Spleen (tissue), 7 donors: ENCODE measurements at regions not wholly inside any gene's neighbourhood (a gene's known extent, or its start where the extent isn't known, plus 50 kb on each side); places are given as distances from the start of the nearest gene placed in this dataset.

Source experiments
- POLR2A ChIP-seq, 3 donors: fragments of 450-650 bp; IDR thresholded peaks; one replicate each; pipeline ENCODE4 v1.5.1; 2017; ENCODE audit warnings: antibody characterized with exemption in 3 of 3, mild to moderate bottlenecking in 1 of 3
- POLR2AphosphoS5 ChIP-seq, 3 donors: sonication (generic); formaldehyde crosslinking; IDR thresholded peaks; one replicate each; pipeline ENCODE4 v1.5.1; 2017; ENCODE audit warnings: antibody characterized with exemption in 3 of 3
- TF ChIP-seq, protein P1 (sequence below), 11 experiments: fragments of 200-600 bp in 7 of 11; fragments of 450-650 bp in 4 of 11; sonication (generic) in 4 of 11; IDR thresholded peaks in 8 of 11; conservative IDR thresholded peaks in 3 of 11; 1 replicate in 7 of 11; 2 replicates in 4 of 11; pipeline versions ENCODE4 v1.4.0 to v1.8.0; 2016 to 2021; ENCODE audit warnings: antibody characterized with exemption in 11 of 11, inconsistent platforms in 4 of 11, mild to moderate bottlenecking in 1 of 11
- donor health status: DM: no; HTN: no; CAD: no; lungs with moderate emphysema.
- donor health status: DM: no; HTN: no; CAD: no.
- donor health status: DM: no; HTN: no; CAD: no.

DNA sequence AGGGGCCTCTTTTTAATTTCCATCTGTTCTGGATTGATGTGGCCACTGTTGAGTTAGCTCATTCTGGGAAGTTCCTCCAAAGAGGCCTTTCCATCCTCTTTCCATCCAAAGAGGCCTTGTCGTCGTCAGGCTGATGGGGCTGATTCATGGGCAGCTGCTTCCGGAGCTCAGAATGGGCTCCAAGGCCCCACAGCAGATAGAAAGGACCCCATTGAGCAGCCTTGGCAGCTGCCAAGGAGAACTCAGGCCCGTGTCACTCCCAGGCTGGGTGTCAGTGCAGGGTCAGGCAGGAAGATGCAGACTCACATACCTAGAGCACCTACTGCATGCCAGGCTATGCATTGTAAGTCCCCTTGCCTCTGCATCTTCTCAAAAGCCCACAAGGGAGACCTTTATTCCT, 524.1 kb downstream of the MIAT start:
- TF ChIP-seq POLR2A (IDR thresholded peaks at IDR 0.05) (no peak), POLR2AphosphoS5 (IDR thresholded peaks at IDR 0.05) (no peak)
- TF ChIP-seq, protein P1, sequence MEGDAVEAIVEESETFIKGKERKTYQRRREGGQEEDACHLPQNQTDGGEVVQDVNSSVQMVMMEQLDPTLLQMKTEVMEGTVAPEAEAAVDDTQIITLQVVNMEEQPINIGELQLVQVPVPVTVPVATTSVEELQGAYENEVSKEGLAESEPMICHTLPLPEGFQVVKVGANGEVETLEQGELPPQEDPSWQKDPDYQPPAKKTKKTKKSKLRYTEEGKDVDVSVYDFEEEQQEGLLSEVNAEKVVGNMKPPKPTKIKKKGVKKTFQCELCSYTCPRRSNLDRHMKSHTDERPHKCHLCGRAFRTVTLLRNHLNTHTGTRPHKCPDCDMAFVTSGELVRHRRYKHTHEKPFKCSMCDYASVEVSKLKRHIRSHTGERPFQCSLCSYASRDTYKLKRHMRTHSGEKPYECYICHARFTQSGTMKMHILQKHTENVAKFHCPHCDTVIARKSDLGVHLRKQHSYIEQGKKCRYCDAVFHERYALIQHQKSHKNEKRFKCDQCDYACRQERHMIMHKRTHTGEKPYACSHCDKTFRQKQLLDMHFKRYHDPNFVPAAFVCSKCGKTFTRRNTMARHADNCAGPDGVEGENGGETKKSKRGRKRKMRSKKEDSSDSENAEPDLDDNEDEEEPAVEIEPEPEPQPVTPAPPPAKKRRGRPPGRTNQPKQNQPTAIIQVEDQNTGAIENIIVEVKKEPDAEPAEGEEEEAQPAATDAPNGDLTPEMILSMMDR (IDR thresholded peaks at IDR 0.05 in 8 of 11, conservative IDR thresholded peaks at IDR 0.05 in 3 of 11) = no peak
